ENCODE measurements at regions not wholly inside any gene's neighbourhood (a gene's known extent, or its start where the extent isn't known, plus 50 kb on each side); places are given as distances from the start of the nearest gene placed in this dataset.
A peak's percentile ranks its signal among the peaks of the same experiment; 100 is the strongest.
"Not testable (repeated sequence)": the region's sequence is repeated elsewhere in the genome, so short reads cannot be mapped to it uniquely, and the experiment has no call there.

- DNase-seq: no peak
These were observed 72.1 kb downstream of the AKR1C4 start for GRCh38 chr10:5268743-5269142.

- no peak for DNase-seq
These were observed 73.2 kb downstream of the AKR1C4 start for GRCh38 chr10:5269791-5270190.

- no peak for DNase-seq
These were observed 74.9 kb downstream of the AKR1C4 start for GRCh38 chr10:5271526-5271925.

GRCh38 chr10:5272065-5272803 lies 75.6 kb downstream of the AKR1C4 start:
- no peak for DNase-seq

GRCh38 chr10:5274795-5275194 lies 78.2 kb downstream of the AKR1C4 start:
- no peak for DNase-seq

- no peak for DNase-seq
These were observed 83.4 kb upstream of the UCN3 start for GRCh38 chr10:5281356-5281755.

GRCh38 chr10:5282137-5282536 lies 82.6 kb upstream of the UCN3 start:
- no peak for DNase-seq

- peak in 9 of 58 donors; percentile 2 to 10 (median 3) for DNase-seq
These were observed 81.2 kb upstream of the UCN3 start for GRCh38 chr10:5283305-5284158.

GRCh38 chr10:5284311-5285057 lies 80.3 kb upstream of the UCN3 start:
- no peak for DNase-seq

GRCh38 chr10:5285186-5285585 lies 79.6 kb upstream of the UCN3 start:
- DNase-seq: no peak

- DNase-seq: no peak
These were observed 76.4 kb upstream of the UCN3 start for GRCh38 chr10:5288359-5288758.

GRCh38 chr10:5289228-5289627 lies 75.5 kb upstream of the UCN3 start:
- DNase-seq: not testable (repeated sequence)

- DNase-seq: no peak
These were observed 73.1 kb upstream of the UCN3 start for GRCh38 chr10:5291501-5292195.

- no peak for DNase-seq
These were observed 72.5 kb upstream of the UCN3 start for GRCh38 chr10:5292196-5292735.

GRCh38 chr10:5292970-5293369 lies 71.8 kb upstream of the UCN3 start:
- not testable (repeated sequence) for DNase-seq

- DNase-seq: no peak
These were observed 70.8 kb upstream of the UCN3 start for GRCh38 chr10:5293691-5294550.

- DNase-seq: no peak
These were observed 67.3 kb upstream of the UCN3 start for GRCh38 chr10:5297466-5297865.

- DNase-seq: no peak
These were observed 66.8 kb upstream of the UCN3 start for GRCh38 chr10:5297996-5298395.

- DNase-seq: no peak
These were observed 64.8 kb upstream of the UCN3 start for GRCh38 chr10:5299950-5300349.

GRCh38 chr10:5303504-5303903 lies 61.3 kb upstream of the UCN3 start:
- no peak for DNase-seq
